Pancreas (tissue), 10 donors: ENCODE measurements at regions not wholly inside any gene's neighbourhood (a gene's known extent, or its start where the extent isn't known, plus 50 kb on each side); places are given as distances from the start of the nearest gene placed in this dataset.

Experiments
- ATAC-seq, 4 donors: fragments of 200-7000 bp; cut with Tn5 transposase; one replicate each; pipeline versions ENCODE4 v1.8.0 to v1.9.1; 2020; ENCODE audit warnings: mild to moderate bottlenecking in 4 of 4, moderate library complexity in 4 of 4
- DNase-seq, 6 donors: peaks; one replicate each; pipeline ENCODE4 v3.0.0-alpha.2; 2020
- FAIRE-seq: peaks from 2 replicates; lab custom pipeline; 2012; peaks lifted over from hg19 to GRCh38; lab: Jason Lieb, UNC
- H3K27ac ChIP-seq, 4 donors: fragments of 200-600 bp; sonication (generic); 1 replicate in 3 of 4; 2 replicates in 1 of 4; pipeline versions ENCODE4 v1.5.0 to v1.8.0; 2020
- H3K27me3 ChIP-seq, 4 donors: fragments of 200-600 bp; one replicate each; pipeline ENCODE4 v1.8.0; 2021
- H3K36me3 ChIP-seq, 3 donors: fragments of 200-600 bp; sonication (generic) in 1 of 3; one replicate each; pipeline versions ENCODE4 v1.5.0 to v1.8.0; 2020 to 2021
- H3K4me1 ChIP-seq, 3 donors: fragments of 200-600 bp; one replicate each; pipeline ENCODE4 v1.8.0; 2021
- H3K4me3 ChIP-seq, 4 donors: fragments of 200-600 bp; sonication (generic) in 2 of 4; one replicate each; pipeline versions ENCODE4 v1.5.0 to v1.8.0; 2020 to 2021
- H3K9me3 ChIP-seq, 4 donors: fragments of 200-600 bp; one replicate each; pipeline ENCODE4 v1.8.0; 2021
- WGBS, 2 donors: extraction: QIAGEN DNeasy Blood & Tissue Kit; methylation state at CpG; one replicate each; pipeline ENCODE4 v1.1.7; 2013; 5-methylcytosine and 5-hydroxymethylcytosine counted together
- intact Hi-C, 3 donors: fragments of 100-400 bp; cut with DNase I; formaldehyde crosslinking; loops; one replicate each; pipeline versions ENCODE4 v1.11.1 to v1.14.2; 2022
- TF ChIP-seq, protein P1 (sequence below), 4 donors: fragments of 200-600 bp; sonication (generic) in 3 of 4; IDR thresholded peaks; one replicate each; pipeline versions ENCODE4 v1.5.0 to v1.8.0; 2021; ENCODE audit warnings: antibody characterized with exemption in 4 of 4
- donor health status: healthy with polysubstance abuse.
- donor health status: DM: no; HTN: no; CAD: no; lungs with moderate emphysema.
- donor health status: DM: no; HTN: no; CAD: no.
- donor health status: control.
- donor health status: control.
- donor health status: Bipolar disorder and iron deficiency.
- donor health status: DM: yes; HTN: yes; CAD: no.
- donor health status: DM: no; HTN: no; CAD: no.
- donor health status: DM: no; HTN: no; CAD: no.
- donor health status: DM: yes; HTN: yes; CAD: no.

DNA sequence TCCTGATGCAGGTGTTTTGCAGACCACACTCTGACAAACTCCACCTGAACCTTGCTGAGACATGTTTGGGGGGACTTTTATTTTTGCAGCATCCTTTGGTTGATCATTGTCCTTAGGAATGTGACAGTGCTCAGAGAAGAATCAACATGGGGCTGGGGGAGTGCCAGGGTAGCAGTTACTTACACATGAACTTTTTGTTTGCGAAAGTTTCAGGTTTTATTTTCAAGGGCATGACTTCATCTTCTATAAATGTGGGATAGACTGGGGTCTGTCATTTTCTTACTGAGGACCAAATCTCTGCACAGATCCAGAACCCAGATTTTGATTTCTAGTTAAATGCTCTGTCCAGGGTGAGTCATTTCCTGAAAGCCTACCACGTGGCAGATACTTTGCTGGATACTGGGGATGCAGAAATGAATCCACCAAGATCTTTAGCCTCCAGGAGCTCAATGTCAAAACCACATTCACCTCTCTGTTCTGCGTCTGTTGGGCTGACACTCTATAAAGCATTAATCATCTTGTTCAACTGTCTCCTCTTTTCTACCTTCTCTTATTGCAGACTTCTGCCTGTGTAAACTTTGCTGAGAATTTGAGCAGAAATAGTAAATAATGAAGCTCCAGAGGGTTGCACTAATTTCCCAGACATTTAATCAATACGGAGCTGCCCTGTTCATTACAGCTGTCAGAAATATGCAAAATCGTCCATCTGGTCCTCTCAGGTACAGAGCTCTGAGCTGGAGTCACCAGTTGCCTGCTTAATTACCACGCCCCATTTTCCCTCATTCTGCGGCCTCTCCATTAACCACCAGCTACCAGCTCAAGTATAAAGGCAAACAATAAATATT, 387.9 kb downstream of the MIAT start:
- peak in 1 of 6 donors; percentile 26 for DNase-seq
- Histone ChIP-seq H3K9me3 (no peaks in the 10 kb centered on the region), H3K4me3 (no peak overlapping the region), H3K27ac (no peak overlapping the region), H3K27me3 (no peaks in the 10 kb centered on the region), H3K36me3 (no peaks in the 10 kb centered on the region), H3K4me1 (peaks cover 0 to 11% (median 8%) of the 10 kb centered on the region in 3 donors)
- TF ChIP-seq, protein P1, sequence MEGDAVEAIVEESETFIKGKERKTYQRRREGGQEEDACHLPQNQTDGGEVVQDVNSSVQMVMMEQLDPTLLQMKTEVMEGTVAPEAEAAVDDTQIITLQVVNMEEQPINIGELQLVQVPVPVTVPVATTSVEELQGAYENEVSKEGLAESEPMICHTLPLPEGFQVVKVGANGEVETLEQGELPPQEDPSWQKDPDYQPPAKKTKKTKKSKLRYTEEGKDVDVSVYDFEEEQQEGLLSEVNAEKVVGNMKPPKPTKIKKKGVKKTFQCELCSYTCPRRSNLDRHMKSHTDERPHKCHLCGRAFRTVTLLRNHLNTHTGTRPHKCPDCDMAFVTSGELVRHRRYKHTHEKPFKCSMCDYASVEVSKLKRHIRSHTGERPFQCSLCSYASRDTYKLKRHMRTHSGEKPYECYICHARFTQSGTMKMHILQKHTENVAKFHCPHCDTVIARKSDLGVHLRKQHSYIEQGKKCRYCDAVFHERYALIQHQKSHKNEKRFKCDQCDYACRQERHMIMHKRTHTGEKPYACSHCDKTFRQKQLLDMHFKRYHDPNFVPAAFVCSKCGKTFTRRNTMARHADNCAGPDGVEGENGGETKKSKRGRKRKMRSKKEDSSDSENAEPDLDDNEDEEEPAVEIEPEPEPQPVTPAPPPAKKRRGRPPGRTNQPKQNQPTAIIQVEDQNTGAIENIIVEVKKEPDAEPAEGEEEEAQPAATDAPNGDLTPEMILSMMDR (IDR thresholded peaks at IDR 0.05), result no peak
- no peak for FAIRE-seq
- intact Hi-C loops, result no loop called here
- WGBS, 2 donors, result 15 to 18% methylated on average over 7 of the region's 7 CpGs
- peak; percentile 67 to 80 (median 78) for ATAC-seq

DNA sequence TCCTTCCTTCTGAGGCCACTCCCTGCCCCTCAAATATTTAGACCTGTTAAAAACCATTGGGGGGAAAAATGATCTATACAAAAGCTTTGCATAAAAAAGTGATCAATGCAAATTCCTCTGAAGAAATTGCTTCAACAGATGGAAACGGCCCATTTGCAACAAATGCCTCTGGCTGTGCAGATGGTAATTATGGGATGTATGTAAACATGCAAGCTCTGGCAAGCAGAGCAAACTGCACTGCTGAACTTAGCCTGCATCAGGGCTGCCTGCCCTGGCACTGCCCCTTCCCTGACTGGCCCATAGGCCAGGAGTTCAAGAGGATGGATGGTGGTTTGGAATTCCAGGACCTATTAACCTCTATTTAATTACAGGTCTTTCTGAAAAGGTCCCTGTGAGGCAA, 388.7 kb downstream of the MIAT start:
- FAIRE-seq (no peak), DNase-seq (no peak), ATAC-seq (peak; percentile 14 to 58 (median 50))
- no peak overlapping the region for H3K27ac ChIP-seq
- H3K4me1 ChIP-seq, result peaks cover 0 to 11% (median 8%) of the 10 kb centered on the region in 3 donors
- TF ChIP-seq, protein P1 (IDR thresholded peaks at IDR 0.05), result no peak
- H3K9me3 ChIP-seq, result no peaks in the 10 kb centered on the region
- no peaks in the 10 kb centered on the region for H3K36me3 ChIP-seq
- WGBS, 2 donors, result 25 to 28% methylated on average over 1 of the region's 1 CpG
- no peak overlapping the region for H3K4me3 ChIP-seq
- intact Hi-C loops, result no loop called here
- H3K27me3 ChIP-seq, result no peaks in the 10 kb centered on the region

DNA sequence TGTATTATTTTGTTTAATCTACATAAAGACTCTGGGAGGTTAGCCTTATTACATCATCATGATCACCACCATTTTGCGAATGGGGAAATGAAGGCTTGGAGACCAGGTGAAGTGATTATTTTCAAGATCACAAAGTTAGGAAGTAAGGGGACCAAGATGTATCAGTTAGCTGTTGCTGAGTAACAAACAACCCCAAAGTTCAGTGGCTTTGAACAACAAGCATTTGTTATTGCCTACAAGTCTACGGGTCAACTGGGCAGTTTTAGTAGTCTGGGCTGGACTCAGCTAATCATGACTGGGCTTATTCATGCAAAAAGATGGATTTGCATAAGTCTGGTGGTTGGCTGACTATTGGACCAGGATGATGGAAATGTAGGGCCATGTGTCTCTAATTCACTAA, 389.2 kb downstream of the MIAT start:
- FAIRE-seq (no peak), ATAC-seq (no peak), DNase-seq (no peak)
- Histone ChIP-seq H3K27me3 (no peaks in the 10 kb centered on the region), H3K4me1 (peaks cover 0 to 11% (median 8%) of the 10 kb centered on the region in 3 donors), H3K36me3 (no peaks in the 10 kb centered on the region), H3K4me3 (no peak overlapping the region), H3K27ac (no peak overlapping the region), H3K9me3 (no peaks in the 10 kb centered on the region)
- WGBS, 2 donors, result 96 to 98% methylated on average over 2 of the region's 2 CpGs
- intact Hi-C loops, result no loop called here
- TF ChIP-seq, protein P1 (IDR thresholded peaks at IDR 0.05), result no peak

DNA sequence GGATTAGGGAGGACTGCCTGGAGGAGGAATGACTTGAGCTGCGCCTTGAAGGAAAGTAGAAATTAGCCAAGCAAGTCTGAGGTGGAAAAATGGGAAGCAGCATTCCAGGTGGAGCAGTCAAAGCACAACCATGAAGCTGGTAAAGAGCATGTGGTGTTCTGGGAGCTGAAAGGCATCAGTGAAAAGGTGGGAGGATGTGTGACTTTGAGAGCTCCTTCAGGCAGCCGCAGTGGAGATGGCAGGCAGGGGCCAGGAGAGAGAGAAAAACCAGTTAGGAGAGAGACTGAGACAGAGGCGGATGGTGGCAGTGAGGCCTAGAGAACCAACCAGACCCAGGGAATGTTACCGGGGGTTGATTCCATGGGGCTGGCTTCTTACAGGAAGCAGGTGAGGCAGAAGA, 393.4 kb downstream of the MIAT start:
- no peak for DNase-seq
- intact Hi-C loops, result no loop called here
- ATAC-seq, result no peak
- peaks cover 0 to 6% (median 0%) of the 10 kb centered on the region in 3 donors for H3K4me1 ChIP-seq
- no peak for FAIRE-seq
- H3K27me3 ChIP-seq, result no peaks in the 10 kb centered on the region
- H3K4me3 ChIP-seq, result no peak overlapping the region
- WGBS, 2 donors, result 87 to 89% methylated on average over 4 of the region's 4 CpGs
- TF ChIP-seq, protein P1 (IDR thresholded peaks at IDR 0.05), result no peak
- no peak overlapping the region for H3K27ac ChIP-seq
- no peaks in the 10 kb centered on the region for H3K36me3 ChIP-seq
- no peaks in the 10 kb centered on the region for H3K9me3 ChIP-seq

DNA sequence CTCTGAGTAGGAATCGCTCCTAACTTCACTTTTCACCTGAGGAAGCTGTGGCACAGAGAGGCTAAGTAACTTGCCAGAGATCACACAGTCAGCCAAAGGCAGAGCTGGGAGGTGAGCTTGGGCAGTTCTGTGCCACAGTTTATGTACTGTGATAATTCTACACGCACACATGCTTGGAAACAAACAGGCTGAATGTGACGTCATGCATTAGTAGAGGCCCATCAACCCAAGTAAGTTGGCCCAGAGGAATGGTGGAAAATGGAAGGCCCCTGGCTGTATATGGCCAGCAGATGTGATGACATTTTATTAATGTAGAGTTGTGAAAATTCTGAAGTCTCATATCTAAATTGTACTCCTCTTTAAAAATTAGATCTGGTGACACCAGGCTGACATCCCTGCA, 394.0 kb downstream of the MIAT start:
- ATAC-seq (no peak), DNase-seq (no peak), FAIRE-seq (no peak)
- no peaks in the 10 kb centered on the region for H3K27me3 ChIP-seq
- intact Hi-C loops, result no loop called here
- H3K4me3 ChIP-seq, result no peak overlapping the region
- no peaks in the 10 kb centered on the region for H3K9me3 ChIP-seq
- H3K36me3 ChIP-seq, result no peaks in the 10 kb centered on the region
- 47 to 84% methylated on average over 3 of the region's 3 CpGs for WGBS, 2 donors
- no peaks in the 10 kb centered on the region for H3K4me1 ChIP-seq
- TF ChIP-seq, protein P1 (IDR thresholded peaks at IDR 0.05), result no peak
- no peak overlapping the region for H3K27ac ChIP-seq
